ENCODE measurements at regions not wholly inside any gene's neighbourhood (a gene's known extent, or its start where the extent isn't known, plus 50 kb on each side); places are given as distances from the start of the nearest gene placed in this dataset.

DNA sequence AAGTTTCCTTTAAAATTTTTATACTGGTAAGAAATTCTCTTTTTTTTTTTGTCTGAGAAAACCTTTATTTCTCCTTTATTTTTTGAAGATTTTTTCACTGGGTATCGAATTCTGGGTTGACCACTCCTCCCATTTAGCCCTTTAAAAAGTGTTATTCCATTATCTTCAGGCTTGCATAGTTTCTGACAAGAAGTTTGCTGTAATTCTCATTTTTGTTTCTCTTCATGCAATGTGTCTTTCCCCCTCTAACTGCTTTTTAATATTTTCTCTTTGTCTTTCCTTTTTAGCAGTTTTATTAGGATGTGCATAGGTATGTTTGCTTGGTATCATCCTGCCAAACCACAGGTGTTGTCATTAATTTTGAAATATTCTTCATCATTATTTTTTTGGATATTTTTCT, 67.7 kb upstream of the GOT2 start:
- TF ChIP-seq, protein P1, sequence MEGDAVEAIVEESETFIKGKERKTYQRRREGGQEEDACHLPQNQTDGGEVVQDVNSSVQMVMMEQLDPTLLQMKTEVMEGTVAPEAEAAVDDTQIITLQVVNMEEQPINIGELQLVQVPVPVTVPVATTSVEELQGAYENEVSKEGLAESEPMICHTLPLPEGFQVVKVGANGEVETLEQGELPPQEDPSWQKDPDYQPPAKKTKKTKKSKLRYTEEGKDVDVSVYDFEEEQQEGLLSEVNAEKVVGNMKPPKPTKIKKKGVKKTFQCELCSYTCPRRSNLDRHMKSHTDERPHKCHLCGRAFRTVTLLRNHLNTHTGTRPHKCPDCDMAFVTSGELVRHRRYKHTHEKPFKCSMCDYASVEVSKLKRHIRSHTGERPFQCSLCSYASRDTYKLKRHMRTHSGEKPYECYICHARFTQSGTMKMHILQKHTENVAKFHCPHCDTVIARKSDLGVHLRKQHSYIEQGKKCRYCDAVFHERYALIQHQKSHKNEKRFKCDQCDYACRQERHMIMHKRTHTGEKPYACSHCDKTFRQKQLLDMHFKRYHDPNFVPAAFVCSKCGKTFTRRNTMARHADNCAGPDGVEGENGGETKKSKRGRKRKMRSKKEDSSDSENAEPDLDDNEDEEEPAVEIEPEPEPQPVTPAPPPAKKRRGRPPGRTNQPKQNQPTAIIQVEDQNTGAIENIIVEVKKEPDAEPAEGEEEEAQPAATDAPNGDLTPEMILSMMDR (IDR thresholded peaks at IDR 0.05) = no peak
- no peak for TF ChIP-seq POLR2A (IDR thresholded peaks at IDR 0.05)
